ENCODE measurements at regions not wholly inside any gene's neighbourhood (a gene's known extent, or its start where the extent isn't known, plus 50 kb on each side); places are given as distances from the start of the nearest gene placed in this dataset.

- H3K4me1 ChIP-seq (ENCODE audit: insufficient read depth, low read length, poor library complexity, severe bottlenecking): no peaks in the 10 kb centered on the region
- TF ChIP-seq EZH2phosphoT487 (IDR thresholded peaks at IDR 0.05; ENCODE audit: borderline replicate concordance, low read depth, low read length): no peak
- no peak for TF ChIP-seq CTCF (conservative IDR thresholded peaks at IDR 0.05; ENCODE audit: low read length)
- no peaks in the 10 kb centered on the region for H4K20me1 ChIP-seq (ENCODE audit: insufficient read depth, low read length)
- no peaks in the 10 kb centered on the region for H3K36me3 ChIP-seq (ENCODE audit: insufficient read depth, low read length)
- H3K27ac ChIP-seq (ENCODE audit: low read depth, low read length, poor library complexity, severe bottlenecking): no peak overlapping the region
- no peaks in the 10 kb centered on the region for H3K9me3 ChIP-seq (ENCODE audit: low read length)
- POLR2A ChIA-PET: no interaction called here
- CTCF ChIA-PET (ENCODE audit: unreplicated experiment): no interaction called here
- H3K4me2 ChIP-seq (ENCODE audit: low read length): no peak overlapping the region
- no peak overlapping the region for H2AFZ ChIP-seq (ENCODE audit: low read length)
- BruUV-seq (replicated peaks): no TSS peak
- intact Hi-C loops (cut with micrococcal nuclease; ENCODE audit: unreplicated experiment): no loop called here
- H3K9me2 ChIP-seq (ENCODE audit: insufficient read depth, low read length): no peaks in the 10 kb centered on the region
- no peak overlapping the region for H3K4me3 ChIP-seq (ENCODE audit: low read depth, low read length, poor library complexity, severe bottlenecking)
- H3K79me2 ChIP-seq (ENCODE audit: insufficient read depth, low read depth, low read length): no peaks in the 10 kb centered on the region
- no peak for DNase-seq (ENCODE audit: low spot score)
Measured at GRCh38 chr4:124565371-124565770, 147.2 kb downstream of the ANKRD50 start.

- H2AFZ ChIP-seq (ENCODE audit: low read length): no peak overlapping the region
- H3K79me2 ChIP-seq (ENCODE audit: insufficient read depth, low read depth, low read length): no peaks in the 10 kb centered on the region
- H3K27ac ChIP-seq (ENCODE audit: low read depth, low read length, poor library complexity, severe bottlenecking): no peak overlapping the region
- H3K9me2 ChIP-seq (ENCODE audit: insufficient read depth, low read length): no peaks in the 10 kb centered on the region
- no peak for TF ChIP-seq CTCF (conservative IDR thresholded peaks at IDR 0.05; ENCODE audit: low read length)
- TF ChIP-seq EZH2phosphoT487 (IDR thresholded peaks at IDR 0.05; ENCODE audit: borderline replicate concordance, low read depth, low read length): no peak
- no peak overlapping the region for H3K4me3 ChIP-seq (ENCODE audit: low read depth, low read length, poor library complexity, severe bottlenecking)
- intact Hi-C loops (cut with micrococcal nuclease; ENCODE audit: unreplicated experiment): no loop called here
- no peak for DNase-seq (ENCODE audit: low spot score)
- POLR2A ChIA-PET: no interaction called here
- no peak overlapping the region for H3K4me2 ChIP-seq (ENCODE audit: low read length)
- no peaks in the 10 kb centered on the region for H3K36me3 ChIP-seq (ENCODE audit: insufficient read depth, low read length)
- CTCF ChIA-PET (ENCODE audit: unreplicated experiment): no interaction called here
- no peaks in the 10 kb centered on the region for H3K9me3 ChIP-seq (ENCODE audit: low read length)
- H4K20me1 ChIP-seq (ENCODE audit: insufficient read depth, low read length): no peaks in the 10 kb centered on the region
- no TSS peak for BruUV-seq (replicated peaks)
- no peaks in the 10 kb centered on the region for H3K4me1 ChIP-seq (ENCODE audit: insufficient read depth, low read length, poor library complexity, severe bottlenecking)
Measured at GRCh38 chr4:124566030-124566429, 146.5 kb downstream of the ANKRD50 start.

GRCh38 chr4:124573056-124573455, 139.5 kb downstream of the ANKRD50 start:
- CTCF ChIA-PET (ENCODE audit: unreplicated experiment): no interaction called here
- Histone ChIP-seq H3K9me3 (ENCODE audit: low read length) (no peaks in the 10 kb centered on the region), H3K9me2 (ENCODE audit: insufficient read depth, low read length) (no peaks in the 10 kb centered on the region), H3K4me3 (ENCODE audit: low read depth, low read length, poor library complexity, severe bottlenecking) (no peak overlapping the region), H3K4me1 (ENCODE audit: insufficient read depth, low read length, poor library complexity, severe bottlenecking) (no peaks in the 10 kb centered on the region), H3K27ac (ENCODE audit: low read depth, low read length, poor library complexity, severe bottlenecking) (no peak overlapping the region), H3K36me3 (ENCODE audit: insufficient read depth, low read length) (no peaks in the 10 kb centered on the region), H2AFZ (ENCODE audit: low read length) (no peak overlapping the region), H4K20me1 (ENCODE audit: insufficient read depth, low read length) (no peaks in the 10 kb centered on the region), H3K4me2 (ENCODE audit: low read length) (no peak overlapping the region), H3K79me2 (ENCODE audit: insufficient read depth, low read depth, low read length) (no peaks in the 10 kb centered on the region)
- DNase-seq (ENCODE audit: low spot score): no peak
- intact Hi-C loops (cut with micrococcal nuclease; ENCODE audit: unreplicated experiment): no loop called here
- no TSS peak for BruUV-seq (replicated peaks)
- no peak for TF ChIP-seq CTCF (conservative IDR thresholded peaks at IDR 0.05; ENCODE audit: low read length)
- no peak for TF ChIP-seq EZH2phosphoT487 (IDR thresholded peaks at IDR 0.05; ENCODE audit: borderline replicate concordance, low read depth, low read length)
- POLR2A ChIA-PET: interaction anchor here (0.6 to 0.7 kb wide), 3 partner anchors 14 to 1126 kb away, joined by 3 to 7 read pairs (median 4); no protein-coding TSS in a partner anchor

Measured in OCI-LY7 (cell line).